ENCODE measurements at regions not wholly inside any gene's neighbourhood (a gene's known extent, or its start where the extent isn't known, plus 50 kb on each side); places are given as distances from the start of the nearest gene placed in this dataset.
A peak's percentile ranks its signal among the peaks of the same experiment; 100 is the strongest.

DNA sequence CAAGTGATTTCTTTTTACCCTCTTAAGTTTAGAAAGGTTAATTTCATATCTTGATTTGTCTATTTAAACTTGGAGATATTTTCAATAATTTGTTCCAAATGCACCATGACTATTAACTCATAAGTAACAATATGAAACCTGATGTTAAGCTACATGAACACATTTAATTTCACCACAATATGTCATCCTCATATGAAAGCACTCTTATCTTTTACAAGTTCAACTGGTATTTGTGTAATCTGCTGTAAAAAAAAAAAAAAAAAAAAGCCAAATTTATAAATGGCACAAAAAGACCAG is 110.4 kb downstream of the HFE start:
- no peaks in the 10 kb centered on the region for H3K9me3 ChIP-seq (ENCODE audit: control insufficient read depth in 2 of 2, insufficient read depth in 1 of 2, low read depth in 1 of 2, low read length in 1 of 2)
- no peaks in the 10 kb centered on the region for H3K27me3 ChIP-seq (ENCODE audit: control insufficient read depth in 3 of 3, insufficient read depth in 3 of 3, low read length in 3 of 3)
- DNase-seq (no peak), FAIRE-seq (no peak)
- H3K36me3 ChIP-seq (ENCODE audit: control insufficient read depth in 3 of 3, insufficient read depth in 2 of 3, low read depth in 1 of 3, low read length in 3 of 3), result peaks cover 0 to 12% (median 0%) of the 10 kb centered on the region in 3 donors
- peak overlapping the region; percentile 53 to 86 (median 74) for H3K4me3 ChIP-seq (ENCODE audit: low read depth in 1 of 3, low read length in 3 of 3)
- H3K4me1 ChIP-seq (ENCODE audit: control insufficient read depth in 3 of 3, insufficient read depth in 2 of 3, low read depth in 1 of 3, low read length in 2 of 3), result peaks cover 0 to 20% (median 0%) of the 10 kb centered on the region in 3 donors
- H3K27ac ChIP-seq (ENCODE audit: low read depth in 1 of 3, low read length in 2 of 3), result peak overlapping the region; percentile 95 to 99 (median 96)

DNA sequence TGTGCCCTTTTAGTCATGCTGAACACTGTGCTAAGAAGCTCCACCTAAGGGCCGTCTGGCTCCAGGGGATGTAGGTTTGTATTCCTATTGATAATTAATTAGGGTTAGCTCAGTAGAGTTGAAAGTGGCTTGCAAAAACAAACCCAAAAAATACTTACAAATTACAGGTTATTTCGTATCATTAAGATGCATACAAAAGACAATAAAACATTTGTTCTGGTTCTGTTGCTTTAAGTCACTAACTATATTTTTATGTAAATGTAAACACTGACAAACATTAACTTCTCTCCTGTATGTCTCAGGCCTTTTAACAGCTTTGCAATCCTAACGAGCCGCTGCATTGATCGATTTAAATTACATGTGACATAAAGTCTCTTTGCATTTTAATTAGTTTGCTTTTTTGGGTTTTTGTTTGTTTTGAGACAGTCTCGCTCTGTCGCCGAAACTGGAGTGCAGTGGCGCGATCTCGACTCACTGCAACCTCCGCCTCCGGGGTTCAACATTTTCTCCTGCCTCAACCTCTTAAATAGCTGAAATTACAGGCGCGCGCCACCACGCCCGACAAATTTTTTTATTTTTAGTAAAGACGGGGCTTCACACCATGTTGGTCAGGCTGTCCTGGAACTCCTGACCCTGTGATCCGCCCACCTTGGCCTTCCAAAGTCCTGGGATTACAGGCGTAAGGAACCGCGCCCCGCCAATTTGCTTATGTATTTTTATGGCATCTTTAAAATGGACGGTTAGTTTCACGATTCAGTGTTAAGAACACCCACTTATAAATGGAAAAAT is 110.9 kb downstream of the HFE start:
- H3K4me3 ChIP-seq (ENCODE audit: low read depth in 1 of 3, low read length in 3 of 3), result peak overlapping the region; percentile 53 to 86 (median 74)
- peak overlapping the region; percentile 96 to 100 (median 99) for H3K27ac ChIP-seq (ENCODE audit: low read depth in 1 of 3, low read length in 2 of 3)
- no peaks in the 10 kb centered on the region for H3K9me3 ChIP-seq (ENCODE audit: control insufficient read depth in 2 of 2, insufficient read depth in 1 of 2, low read depth in 1 of 2, low read length in 1 of 2)
- peaks cover 0 to 20% (median 0%) of the 10 kb centered on the region in 3 donors for H3K4me1 ChIP-seq (ENCODE audit: control insufficient read depth in 3 of 3, insufficient read depth in 2 of 3, low read depth in 1 of 3, low read length in 2 of 3)
- no peak for FAIRE-seq
- no peaks in the 10 kb centered on the region for H3K27me3 ChIP-seq (ENCODE audit: control insufficient read depth in 3 of 3, insufficient read depth in 3 of 3, low read length in 3 of 3)
- H3K36me3 ChIP-seq (ENCODE audit: control insufficient read depth in 3 of 3, insufficient read depth in 2 of 3, low read depth in 1 of 3, low read length in 3 of 3), result peaks cover 0 to 10% (median 0%) of the 10 kb centered on the region in 3 donors
- 0 to 1% (median 1%) methylated on average over 26 of the region's 26 CpGs for WGBS, 3 donors
- DNase-seq, result peak; percentile 80 to 81

DNA sequence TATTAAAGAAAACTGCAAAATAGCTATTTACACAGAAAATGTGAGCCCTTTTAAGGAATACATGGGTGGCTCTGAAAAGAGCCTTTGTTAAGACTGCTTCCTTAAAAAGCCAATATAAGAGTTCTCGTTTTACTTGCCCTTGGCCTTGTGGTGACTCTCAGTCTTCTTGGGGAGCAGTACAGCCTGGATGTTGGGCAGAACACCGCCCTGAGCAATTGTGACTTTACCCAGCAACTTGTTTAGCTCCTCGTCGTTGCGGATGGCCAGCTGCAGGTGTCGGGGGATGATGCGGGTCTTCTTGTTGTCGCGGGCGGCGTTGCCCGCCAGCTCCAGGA is 111.5 kb downstream of the HFE start:
- H3K27me3 ChIP-seq (ENCODE audit: control insufficient read depth in 3 of 3, insufficient read depth in 3 of 3, low read length in 3 of 3), result no peaks in the 10 kb centered on the region
- no peak for FAIRE-seq
- WGBS, 3 donors, result 0 to 2% (median 1%) methylated on average over 12 of the region's 12 CpGs

DNA sequence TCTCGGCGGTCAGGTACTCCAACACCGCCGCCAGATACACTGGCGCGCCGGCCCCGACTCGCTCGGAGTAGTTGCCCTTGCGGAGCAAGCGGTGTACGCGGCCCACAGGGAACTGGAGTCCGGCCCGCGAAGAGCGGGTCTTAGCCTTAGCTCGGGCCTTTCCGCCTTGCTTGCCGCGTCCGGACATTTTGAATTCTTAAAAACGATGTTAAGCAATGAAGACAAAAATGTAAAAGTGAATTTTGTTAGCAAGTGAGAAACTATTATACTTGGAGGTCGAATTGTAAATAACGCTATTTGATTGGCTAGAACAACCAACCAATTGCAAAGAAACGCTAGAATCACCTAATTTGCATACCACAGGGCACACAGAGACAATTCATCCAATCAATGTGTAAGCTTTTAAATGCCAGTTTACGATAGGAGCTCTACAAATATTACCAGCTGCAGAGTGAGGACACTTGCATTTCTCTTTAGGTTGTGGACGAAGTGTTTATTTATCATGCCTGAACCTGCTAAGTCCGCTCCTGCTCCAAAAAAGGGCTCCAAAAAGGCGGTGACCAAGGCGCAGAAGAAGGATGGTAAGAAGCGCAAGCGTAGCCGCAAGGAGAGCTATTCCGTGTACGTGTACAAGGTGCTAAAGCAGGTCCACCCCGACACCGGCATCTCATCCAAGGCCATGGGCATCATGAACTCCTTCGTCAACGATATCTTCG is 112.0 kb downstream of the HFE start:
- peak; percentile 94 to 97 for DNase-seq
- H3K4me1 ChIP-seq (ENCODE audit: control insufficient read depth in 3 of 3, insufficient read depth in 2 of 3, low read depth in 1 of 3, low read length in 2 of 3), result peaks cover 0 to 26% (median 0%) of the 10 kb centered on the region in 3 donors
- no peak for FAIRE-seq
- H3K4me3 ChIP-seq (ENCODE audit: low read depth in 1 of 3, low read length in 3 of 3), result peak overlapping the region; percentile 53 to 86 (median 74)
- H3K27me3 ChIP-seq (ENCODE audit: control insufficient read depth in 3 of 3, insufficient read depth in 3 of 3, low read length in 3 of 3), result no peaks in the 10 kb centered on the region
- H3K27ac ChIP-seq (ENCODE audit: low read depth in 1 of 3, low read length in 2 of 3), result peak overlapping the region; percentile 96 to 100 (median 99)
- no peaks in the 10 kb centered on the region for H3K9me3 ChIP-seq (ENCODE audit: control insufficient read depth in 2 of 2, insufficient read depth in 1 of 2, low read depth in 1 of 2, low read length in 1 of 2)
- peaks cover 0 to 10% (median 0%) of the 10 kb centered on the region in 3 donors for H3K36me3 ChIP-seq (ENCODE audit: control insufficient read depth in 3 of 3, insufficient read depth in 2 of 3, low read depth in 1 of 3, low read length in 3 of 3)
- 0% methylated on average over 42 of the region's 42 CpGs for WGBS, 3 donors

More for the DNA sequence above, 111.5 kb downstream of the HFE start:
- Histone ChIP-seq H3K27ac (ENCODE audit: low read depth in 1 of 3, low read length in 2 of 3) (peak overlapping the region; percentile 96 to 100 (median 99)), H3K4me1 (ENCODE audit: control insufficient read depth in 3 of 3, insufficient read depth in 2 of 3, low read depth in 1 of 3, low read length in 2 of 3) (peaks cover 0 to 24% (median 0%) of the 10 kb centered on the region in 3 donors), H3K9me3 (ENCODE audit: control insufficient read depth in 2 of 2, insufficient read depth in 1 of 2, low read depth in 1 of 2, low read length in 1 of 2) (no peaks in the 10 kb centered on the region), H3K4me3 (ENCODE audit: low read depth in 1 of 3, low read length in 3 of 3) (peak overlapping the region; percentile 53 to 86 (median 74)), H3K36me3 (ENCODE audit: control insufficient read depth in 3 of 3, insufficient read depth in 2 of 3, low read depth in 1 of 3, low read length in 3 of 3) (peaks cover 0 to 10% (median 0%) of the 10 kb centered on the region in 3 donors)
- no peak for DNase-seq

DNA sequence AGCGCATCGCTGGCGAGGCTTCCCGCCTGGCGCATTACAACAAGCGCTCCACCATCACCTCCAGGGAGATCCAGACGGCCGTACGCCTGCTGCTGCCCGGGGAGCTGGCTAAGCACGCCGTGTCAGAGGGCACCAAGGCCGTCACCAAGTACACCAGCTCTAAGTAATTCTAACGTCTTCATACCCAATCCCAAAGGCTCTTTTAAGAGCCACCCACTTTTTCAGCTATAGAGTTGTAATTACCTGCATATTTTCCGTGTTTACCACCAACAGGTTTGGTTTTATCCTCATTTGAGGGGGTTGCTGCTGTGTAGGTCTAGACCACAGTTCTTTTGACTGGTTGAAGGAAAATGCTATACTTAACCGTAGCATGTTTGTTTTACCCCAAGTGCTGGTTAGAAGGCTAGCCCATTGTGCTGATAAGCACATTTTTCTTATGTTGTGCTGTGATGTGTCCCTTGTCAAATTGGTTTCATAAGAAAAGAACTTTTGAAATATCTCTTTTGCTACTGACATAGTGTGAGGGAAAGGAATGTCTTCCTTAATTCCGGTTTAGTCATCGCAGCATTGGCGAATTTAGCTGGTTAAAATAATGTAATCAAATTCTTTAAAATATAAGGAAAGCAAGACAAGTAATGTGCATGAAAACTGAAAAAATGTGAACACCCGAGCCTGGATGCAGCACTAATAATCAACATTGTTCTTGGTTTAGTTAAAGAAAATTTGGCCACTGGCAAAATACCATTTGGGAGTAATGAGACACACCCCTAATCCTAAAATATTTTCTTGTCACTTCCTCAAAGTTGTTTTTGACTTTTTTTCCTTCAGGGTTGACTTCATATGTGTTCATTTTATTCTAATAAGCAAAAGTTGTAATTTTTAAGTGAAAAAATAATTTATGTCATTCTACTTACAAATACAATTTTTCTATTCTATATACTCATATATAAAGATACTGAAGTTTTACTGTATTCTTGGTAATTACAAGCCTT is 112.8 kb downstream of the HFE start:
- Histone ChIP-seq H3K4me3 (ENCODE audit: low read depth in 1 of 3, low read length in 3 of 3) (peak overlapping the region; percentile 46 to 74 (median 47)), H3K36me3 (ENCODE audit: control insufficient read depth in 3 of 3, insufficient read depth in 2 of 3, low read depth in 1 of 3, low read length in 3 of 3) (peaks cover 0 to 10% (median 0%) of the 10 kb centered on the region in 3 donors), H3K27me3 (ENCODE audit: control insufficient read depth in 3 of 3, insufficient read depth in 3 of 3, low read length in 3 of 3) (no peaks in the 10 kb centered on the region), H3K4me1 (ENCODE audit: control insufficient read depth in 3 of 3, insufficient read depth in 2 of 3, low read depth in 1 of 3, low read length in 2 of 3) (peaks cover 0 to 23% (median 0%) of the 10 kb centered on the region in 3 donors), H3K9me3 (ENCODE audit: control insufficient read depth in 2 of 2, insufficient read depth in 1 of 2, low read depth in 1 of 2, low read length in 1 of 2) (no peaks in the 10 kb centered on the region), H3K27ac (ENCODE audit: low read depth in 1 of 3, low read length in 2 of 3) (peak overlapping the region; percentile 96 to 100 (median 99))
- 4 to 5% (median 4%) methylated on average over 20 of the region's 20 CpGs for WGBS, 3 donors
- no peak for DNase-seq
- no peak for FAIRE-seq

DNA sequence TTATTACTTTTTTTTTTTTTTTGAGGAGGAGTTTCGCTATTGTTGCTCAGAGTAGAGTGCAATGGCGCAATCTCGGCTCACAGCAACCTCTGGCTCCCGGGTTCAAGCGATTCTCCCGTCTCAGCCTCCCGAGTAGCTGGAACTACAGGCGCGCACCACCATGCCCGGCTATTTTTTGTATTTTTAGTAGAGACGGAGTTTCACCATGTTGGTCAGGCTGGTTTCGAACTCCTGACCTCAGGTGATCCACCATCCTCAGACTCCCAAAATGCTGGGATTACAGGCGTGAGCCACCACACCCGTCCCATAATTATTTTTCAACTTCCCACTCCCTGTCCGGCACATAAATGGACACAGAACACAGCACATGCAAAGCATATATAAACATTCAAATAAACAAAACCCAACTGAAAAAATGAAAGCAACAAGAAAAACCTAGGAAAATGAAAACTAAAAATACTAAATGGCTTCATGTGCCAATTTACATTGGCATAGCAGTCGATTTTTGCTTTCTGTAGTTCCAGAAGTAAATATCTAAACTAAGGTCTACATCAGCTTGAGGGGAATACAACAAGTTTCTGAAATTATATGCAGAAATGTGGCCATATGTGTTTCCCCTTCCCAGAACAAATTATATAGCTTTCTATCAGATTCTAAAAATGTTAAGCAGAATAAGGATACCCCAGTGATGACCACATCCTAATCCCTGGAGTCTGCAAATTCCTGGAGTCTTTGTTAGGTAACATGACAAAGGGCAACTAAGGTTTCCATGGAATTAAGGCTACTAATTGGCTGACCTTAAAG is 113.9 kb downstream of the HFE start:
- Histone ChIP-seq H3K9me3 (ENCODE audit: control insufficient read depth in 2 of 2, insufficient read depth in 1 of 2, low read depth in 1 of 2, low read length in 1 of 2) (no peaks in the 10 kb centered on the region), H3K4me3 (ENCODE audit: low read depth in 1 of 3, low read length in 3 of 3) (no peak overlapping the region), H3K27me3 (ENCODE audit: control insufficient read depth in 3 of 3, insufficient read depth in 3 of 3, low read length in 3 of 3) (no peaks in the 10 kb centered on the region), H3K4me1 (ENCODE audit: control insufficient read depth in 3 of 3, insufficient read depth in 2 of 3, low read depth in 1 of 3, low read length in 2 of 3) (peaks cover 0 to 18% (median 0%) of the 10 kb centered on the region in 3 donors), H3K27ac (ENCODE audit: low read depth in 1 of 3, low read length in 2 of 3) (no peak overlapping the region), H3K36me3 (ENCODE audit: control insufficient read depth in 3 of 3, insufficient read depth in 2 of 3, low read depth in 1 of 3, low read length in 3 of 3) (peaks cover 0 to 6% (median 0%) of the 10 kb centered on the region in 3 donors)
- DNase-seq (no peak), FAIRE-seq (no peak)
- WGBS, 3 donors, result 90 to 94% (median 93%) methylated on average over 16 of the region's 16 CpGs

DNA sequence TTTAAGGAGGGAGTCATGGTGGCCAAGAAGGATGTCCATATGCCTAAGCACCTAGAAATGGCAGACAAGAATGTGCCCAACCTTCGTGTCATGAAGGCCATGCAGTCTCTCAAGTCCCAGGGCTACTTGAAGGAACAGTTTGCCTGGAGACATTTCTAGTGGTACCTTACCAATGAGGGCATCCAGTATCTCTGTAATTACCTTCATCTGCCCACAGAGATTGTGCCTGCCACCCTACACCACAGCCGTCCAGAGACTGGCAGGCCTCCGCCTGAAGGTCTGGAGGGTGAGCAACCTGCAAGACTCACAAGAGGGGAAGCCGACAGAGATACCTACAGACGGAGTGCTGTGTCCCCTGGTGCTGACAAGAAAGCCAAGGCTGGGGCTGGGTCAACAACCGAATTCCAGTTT is 115.0 kb downstream of the HFE start:
- Histone ChIP-seq H3K27me3 (ENCODE audit: control insufficient read depth in 3 of 3, insufficient read depth in 3 of 3, low read length in 3 of 3) (no peaks in the 10 kb centered on the region), H3K4me3 (ENCODE audit: low read depth in 1 of 3, low read length in 3 of 3) (no peak overlapping the region), H3K9me3 (ENCODE audit: control insufficient read depth in 2 of 2, insufficient read depth in 1 of 2, low read depth in 1 of 2, low read length in 1 of 2) (no peaks in the 10 kb centered on the region), H3K27ac (ENCODE audit: low read depth in 1 of 3, low read length in 2 of 3) (no peak overlapping the region), H3K36me3 (ENCODE audit: control insufficient read depth in 3 of 3, insufficient read depth in 2 of 3, low read depth in 1 of 3, low read length in 3 of 3) (no peaks in the 10 kb centered on the region), H3K4me1 (ENCODE audit: control insufficient read depth in 3 of 3, insufficient read depth in 2 of 3, low read depth in 1 of 3, low read length in 2 of 3) (peaks cover 0 to 19% (median 0%) of the 10 kb centered on the region in 3 donors)
- FAIRE-seq (no peak), DNase-seq (no peak)
- WGBS, 3 donors, result 89 to 92% (median 89%) methylated on average over 6 of the region's 6 CpGs

All from small intestine (tissue), 7 donors.